HepG2 (cell line): ENCODE measurements at regions not wholly inside any gene's neighbourhood (a gene's known extent, or its start where the extent isn't known, plus 50 kb on each side); places are given as distances from the start of the nearest gene placed in this dataset.

Experiments used
- ATAC-seq: fragments of 200-7000 bp; cut with Tn5 transposase; 3 replicates; pipeline ENCODE4 v1.9.1; 2020; ENCODE audit warnings: mild to moderate bottlenecking, moderate library complexity
- BruUV-seq: library from RNA; stranded (reverse); fragments of 400-500 nt; replicated peaks from 2 replicates; lab custom pipeline; 2021; lab: Mats Ljungman, UMichigan
- CTCF ChIA-PET: fragments of 300-600 bp; formaldehyde crosslinking; extraction: SDS; loops from one replicate; lab custom pipeline; 2021; ENCODE audit warnings: low total read pairs, inconsistent platforms, low intra/inter-chr PET ratio; lab: Yijun Ruan, JAX
- POLR2A ChIA-PET: fragments of 350-600 bp; sonication (Branson Sonifier 250); formaldehyde crosslinking; loops from one replicate; lab custom pipeline; 2020; ENCODE audit warnings: antibody characterized with exemption, inconsistent platforms; lab: Yijun Ruan, JAX
- DNase-seq: peaks from one replicate; pipeline ENCODE4 v3.0.0-alpha.2; 2015; ENCODE audit warnings: low spot score
- FAIRE-seq: peaks from 3 replicates; lab custom pipeline; 2011; peaks lifted over from hg19 to GRCh38; lab: Jason Lieb, UNC
- H2AFZ ChIP-seq: one replicate; pipeline ENCODE4 v1.6.1; 2011; ENCODE audit warnings: low read length, inconsistent platforms
- H3K27ac ChIP-seq: fragments of 300-600 bp; 3 replicates; pipeline ENCODE4 v1.8.0; 2011; ENCODE audit warnings: mixed run types, mild to moderate bottlenecking, mixed read lengths, low read length, inconsistent platforms; ENCODE audit not compliant: insufficient read depth; ENCODE audit errors: extremely low read length
- H3K27me3 ChIP-seq, 2 experiments: fragments of 200-600 bp in 1 of 2; 2 replicates in 1 of 2; 3 replicates in 1 of 2; pipeline versions ENCODE4 v1.6.0 to v1.8.0; 2011; ENCODE audit warnings: low read length in 2 of 2, mild to moderate bottlenecking in 2 of 2, moderate library complexity in 2 of 2, inconsistent platforms in 1 of 2; ENCODE audit not compliant: insufficient read depth in 2 of 2, control insufficient read depth in 1 of 2
- H3K36me3 ChIP-seq, 2 experiments: fragments of 200-600 bp in 1 of 2; replicated peaks in 1 of 2; 2 replicates in 1 of 2; 3 replicates in 1 of 2; pipeline versions ENCODE4 v1.5.1 to v1.8.0; 2011; ENCODE audit warnings: low read length in 2 of 2, inconsistent platforms in 1 of 2; ENCODE audit not compliant: insufficient read depth in 2 of 2, control insufficient read depth in 1 of 2
- H3K4me1 ChIP-seq: 2 replicates; pipeline ENCODE4 v1.5.1; 2012; ENCODE audit warnings: low read length, inconsistent platforms; ENCODE audit not compliant: insufficient read depth
- H3K4me2 ChIP-seq: 2 replicates; pipeline ENCODE4 v1.6.0; 2011; ENCODE audit warnings: low read depth, low read length, inconsistent platforms
- H3K4me3 ChIP-seq, 3 experiments: fragments of 200-600 bp in 1 of 3; sonication (generic), shearing (Covaris generic) in 1 of 3; replicated peaks in 1 of 3; 2 replicates each; pipeline ENCODE4 v1.5.1; 2011 to 2016; ENCODE audit warnings: low read length in 3 of 3, inconsistent platforms in 2 of 3, low read depth in 2 of 3, mild to moderate bottlenecking in 2 of 3, control low read depth in 1 of 3, mixed read lengths in 1 of 3; ENCODE audit not compliant: insufficient read depth in 1 of 3
- H3K79me2 ChIP-seq: one replicate; pipeline ENCODE4 v1.6.1; 2011; ENCODE audit warnings: low read length, inconsistent platforms; ENCODE audit not compliant: insufficient read depth
- H3K9ac ChIP-seq: 2 replicates; pipeline ENCODE4 v1.6.0; 2011; ENCODE audit warnings: mild to moderate bottlenecking, low read depth, low read length, inconsistent platforms; ENCODE audit not compliant: insufficient read depth
- H3K9me3 ChIP-seq: 2 replicates; pipeline ENCODE4 v1.5.1; 2012; ENCODE audit warnings: mild to moderate bottlenecking, low read length
- H4K20me1 ChIP-seq: 2 replicates; pipeline ENCODE4 v1.6.0; 2011; ENCODE audit warnings: inconsistent platforms, mild to moderate bottlenecking, low read length, moderate library complexity; ENCODE audit not compliant: insufficient read depth
- CHCHD3 ChIP-seq: sonication (generic); formaldehyde crosslinking; IDR thresholded peaks from 2 replicates; pipeline ENCODE4 v1.8.0; 2022; ENCODE audit warnings: mild to moderate bottlenecking, missing genetic modification reagents, moderate library complexity
- FOXA1 ChIP-seq, 2 experiments: fragments of 450-650 bp in 1 of 2; sonication (generic) in 1 of 2; formaldehyde crosslinking in 1 of 2; IDR thresholded peaks; 2 replicates each; pipeline versions ENCODE4 v1.4.0 to v1.6.1; 2016 to 2020; ENCODE audit warnings: missing genetic modification reagents in 1 of 2
- KMT2A ChIP-seq: sonication (generic); formaldehyde crosslinking; IDR thresholded peaks from 2 replicates; pipeline ENCODE4 v1.4.0; 2020; ENCODE audit warnings: missing genetic modification reagents
- LBX2 ChIP-seq: sonication (generic); formaldehyde crosslinking; IDR thresholded peaks from 2 replicates; pipeline ENCODE4 v1.5.0; 2020; ENCODE audit warnings: missing genetic modification reagents, mild to moderate bottlenecking, borderline replicate concordance
- RBM22 ChIP-seq: fragments of 200-400 bp; formaldehyde crosslinking; optimal IDR thresholded peaks from 2 replicates; pipeline ENCODE3; 2017; ENCODE audit warnings: mild to moderate bottlenecking, low read length, moderate library complexity
- SMYD3 ChIP-seq: sonication (generic); formaldehyde crosslinking; IDR thresholded peaks from 2 replicates; pipeline ENCODE4 v1.8.1; 2023; ENCODE audit warnings: mild to moderate bottlenecking, missing genetic modification reagents
- ZMAT3 ChIP-seq: sonication (generic); formaldehyde crosslinking; conservative IDR thresholded peaks from 2 replicates; pipeline ENCODE4 v1.7.0; 2021; ENCODE audit warnings: missing genetic modification reagents
- WGBS: methylation state at CpG from one replicate; pipeline ENCODE4 v1.1.6; 2017; ENCODE audit warnings: low lambda C conversion rate; 5-methylcytosine and 5-hydroxymethylcytosine counted together
- in situ Hi-C: cut with HindIII; loops from 2 replicates; pipeline ENCODE4 v1.10.0; 2017; ENCODE audit warnings: low pct_unique_long_range_greater_than_20kb; ENCODE audit not compliant: extremely low pct_ligation_motif_present
- intact Hi-C: fragments of 100-400 bp; cut with micrococcal nuclease; formaldehyde crosslinking; loops from one replicate; pipeline ENCODE4 v1.10.0; 2022; ENCODE audit not compliant: unreplicated experiment
- TF ChIP-seq, protein P1 (sequence below): sonication (generic); formaldehyde crosslinking; IDR thresholded peaks from 2 replicates; pipeline ENCODE4 v1.8.0; 2022; ENCODE audit warnings: low read depth, missing genetic modification reagents

DNA sequence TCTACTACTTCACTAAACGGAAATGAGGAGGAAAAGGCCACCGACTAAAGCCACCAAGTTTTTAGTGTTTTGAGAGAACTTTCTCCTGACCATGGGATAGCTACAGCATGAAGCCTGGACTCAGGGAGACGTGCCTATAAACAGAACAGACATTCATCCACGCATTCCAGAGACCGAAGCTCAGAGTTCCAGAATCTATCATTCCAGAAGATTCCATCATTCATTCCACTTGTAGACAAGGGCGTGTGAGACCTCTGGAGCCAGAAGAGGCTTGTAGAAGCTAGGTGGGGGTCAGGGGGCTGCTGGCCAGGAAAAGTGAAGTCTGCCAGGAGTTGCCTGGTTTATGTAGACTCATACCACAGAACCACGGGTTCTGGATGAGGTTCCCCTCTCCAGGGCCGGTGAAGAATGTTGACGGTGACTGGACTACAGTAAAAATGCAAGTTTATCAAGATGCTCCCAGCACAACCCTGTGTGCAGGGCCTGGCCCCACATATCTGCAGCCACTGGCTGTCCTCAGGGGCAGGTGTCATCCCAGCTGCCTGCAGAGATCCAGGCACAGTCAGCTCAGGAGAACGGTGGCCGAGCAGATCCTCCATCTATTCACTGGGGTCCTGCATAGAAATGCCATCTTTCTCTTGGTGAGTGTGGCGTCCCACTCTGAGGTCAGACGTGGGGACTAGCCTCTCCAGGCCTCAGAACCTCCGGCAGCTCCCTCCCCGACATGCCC lies 215.7 kb downstream of the USP6NL start:
- POLR2A ChIA-PET, result no interaction called here
- BruUV-seq, result no TSS peak
- Histone ChIP-seq H3K4me3 (no peak overlapping the region), H2AFZ (no peak overlapping the region), H3K9ac (no peak overlapping the region), H3K4me1 (no peaks in the 10 kb centered on the region), H4K20me1 (no peaks in the 10 kb centered on the region), H3K27ac (no peak overlapping the region), H3K36me3 (no peaks in the 10 kb centered on the region), H3K79me2 (no peaks in the 10 kb centered on the region), H3K27me3 (peaks cover 11 to 68% of the 10 kb centered on the region in 2 experiments; a peak in 4 of 5 replicates), H3K4me2 (no peak overlapping the region), H3K9me3 (no peaks in the 10 kb centered on the region)
- DNase-seq, result no peak
- WGBS, result 6% methylated on average over 7 of the region's 15 CpGs
- CTCF ChIA-PET, result no interaction called here
- in situ Hi-C loops, result no loop called here
- no peak for ATAC-seq
- no peak for TF ChIP-seq SMYD3 (CRISPR knock-in tag)
- TF ChIP-seq, protein P1, sequence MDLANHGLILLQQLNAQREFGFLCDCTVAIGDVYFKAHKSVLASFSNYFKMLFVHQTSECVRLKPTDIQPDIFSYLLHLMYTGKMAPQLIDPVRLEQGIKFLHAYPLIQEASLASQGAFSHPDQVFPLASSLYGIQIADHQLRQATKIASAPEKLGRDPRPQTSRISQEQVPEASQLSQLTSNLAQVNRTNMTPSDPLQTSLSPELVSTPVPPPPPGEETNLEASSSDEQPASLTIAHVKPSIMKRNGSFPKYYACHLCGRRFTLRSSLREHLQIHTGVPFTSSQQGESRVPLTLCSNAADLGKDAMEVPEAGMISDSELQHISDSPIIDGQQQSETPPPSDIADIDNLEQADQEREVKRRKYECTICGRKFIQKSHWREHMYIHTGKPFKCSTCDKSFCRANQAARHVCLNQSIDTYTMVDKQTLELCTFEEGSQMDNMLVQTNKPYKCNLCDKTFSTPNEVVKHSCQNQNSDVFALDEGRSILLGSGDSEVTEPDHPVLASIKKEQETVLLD (CRISPR knock-in tag), result no peak
- no peak for TF ChIP-seq CHCHD3 (CRISPR knock-in tag)
- TF ChIP-seq LBX2 (CRISPR knock-in tag), result no peak
- TF ChIP-seq FOXA1 (IDR thresholded peaks at IDR 0.05), result no peak
- no peak for TF ChIP-seq FOXA1 (CRISPR knock-in tag; IDR thresholded peaks at IDR 0.05)
- no peak for TF ChIP-seq KMT2A
- TF ChIP-seq RBM22, result no peak
- TF ChIP-seq ZMAT3 (CRISPR knock-in tag), result no peak
- no peak for FAIRE-seq
- intact Hi-C loops, result no loop called here
